ENCODE measurements at regions not wholly inside any gene's neighbourhood (a gene's known extent, or its start where the extent isn't known, plus 50 kb on each side); places are given as distances from the start of the nearest gene placed in this dataset.

DNA sequence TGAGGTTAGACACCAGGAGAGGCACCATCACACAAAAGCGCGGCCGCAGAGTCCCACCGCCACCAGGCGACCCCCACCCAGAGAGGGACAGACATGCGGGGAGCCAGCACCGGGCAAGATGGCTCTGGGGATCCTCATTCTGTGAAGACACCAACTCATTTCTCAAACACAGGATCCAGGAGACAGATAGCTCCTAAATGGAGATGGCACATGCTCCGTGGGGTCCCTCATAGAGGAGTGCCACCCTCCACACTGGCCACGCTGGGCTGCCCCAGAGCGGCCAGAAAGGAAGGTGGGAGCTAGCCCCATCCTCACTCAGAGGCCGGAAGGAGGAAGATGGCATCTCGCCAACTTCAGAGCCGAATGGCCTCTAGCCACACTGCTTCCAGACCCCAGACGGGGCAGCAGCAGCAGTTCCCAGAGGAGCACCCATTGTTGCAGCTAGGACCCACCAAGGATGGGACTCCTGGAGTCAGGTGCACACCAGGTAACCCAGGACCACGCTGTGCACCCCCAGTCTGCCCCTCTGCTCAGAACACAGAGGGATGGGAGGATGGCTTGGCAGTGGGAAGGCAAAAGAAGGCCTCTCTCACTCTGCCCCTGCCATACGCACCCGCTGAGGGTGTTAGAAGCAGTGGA lies 78.6 kb downstream of the ZIC5 start:
- no peak for DNase-seq (ENCODE audit: low spot score)

GRCh38 chr13:99892196-99892613 lies 79.4 kb downstream of the ZIC5 start:
- DNase-seq (ENCODE audit: low spot score): no peak

- DNase-seq (ENCODE audit: low spot score): no peak
These were observed 84.9 kb downstream of the ZIC5 start for GRCh38 chr13:99886706-99887105.

DNA sequence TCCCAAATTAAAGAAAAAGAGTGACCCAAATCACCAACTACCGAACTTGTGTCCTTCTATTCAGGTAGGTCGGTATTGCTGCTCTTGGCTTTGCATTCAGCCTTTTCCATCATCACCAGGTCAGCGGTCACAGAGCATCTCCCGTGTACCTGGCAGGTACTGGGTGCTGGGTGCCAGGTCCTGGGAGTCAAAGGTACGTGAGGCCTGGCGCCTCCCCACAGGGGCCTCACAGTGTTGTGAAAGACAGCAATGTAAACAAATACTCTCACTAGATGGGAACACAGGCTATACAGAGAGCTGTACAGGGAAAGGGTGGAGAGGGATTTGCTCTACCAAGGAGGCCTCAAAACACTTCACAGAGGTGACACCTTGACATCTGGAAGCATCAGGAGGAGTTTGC lies 86.7 kb downstream of the ZIC5 start:
- DNase-seq (ENCODE audit: low spot score): no peak

DNA sequence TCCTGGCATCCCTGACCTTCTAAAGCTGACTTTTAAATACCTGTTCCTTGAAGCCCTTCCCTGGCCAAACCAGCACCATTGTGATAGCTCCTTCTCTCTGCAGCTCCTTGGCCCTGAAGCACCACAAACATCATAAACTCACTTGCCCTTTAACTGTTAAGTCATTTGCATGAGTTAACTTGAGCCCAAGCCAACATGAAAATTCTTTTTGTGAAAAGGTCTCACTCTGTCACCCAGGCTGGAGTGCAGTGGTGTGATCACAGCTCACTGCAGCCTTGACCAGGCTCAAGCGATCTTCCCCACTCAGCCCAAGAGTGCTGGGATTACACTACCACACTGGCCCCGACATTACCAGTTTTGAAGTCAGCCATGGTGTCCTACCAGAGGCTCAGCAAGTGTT lies 87.8 kb downstream of the ZIC5 start:
- no peak for DNase-seq (ENCODE audit: low spot score)

GRCh38 chr13:99878921-99879610 lies 92.5 kb downstream of the ZIC5 start:
- no peak for DNase-seq (ENCODE audit: low spot score)

DNA sequence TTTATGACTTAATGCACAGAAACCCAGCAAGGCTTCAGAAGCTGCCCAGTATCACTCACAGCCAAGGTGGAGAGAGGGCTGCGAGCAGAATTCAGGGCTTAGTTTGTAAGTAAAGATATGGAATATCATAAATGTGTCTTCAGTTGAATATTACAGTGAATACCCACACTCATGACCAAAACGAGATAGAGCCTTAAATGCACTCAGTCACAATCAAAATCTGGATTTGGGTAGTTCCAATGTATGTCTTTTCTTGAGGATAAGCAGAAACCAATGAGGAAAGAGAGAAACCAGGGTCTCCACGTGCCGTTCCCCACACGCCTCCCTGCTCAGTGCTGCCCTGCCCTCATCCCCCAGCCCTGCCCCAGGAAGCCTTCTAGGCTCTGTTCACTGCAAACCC lies 94.9 kb downstream of the ZIC5 start:
- no peak for DNase-seq (ENCODE audit: low spot score)

DNA sequence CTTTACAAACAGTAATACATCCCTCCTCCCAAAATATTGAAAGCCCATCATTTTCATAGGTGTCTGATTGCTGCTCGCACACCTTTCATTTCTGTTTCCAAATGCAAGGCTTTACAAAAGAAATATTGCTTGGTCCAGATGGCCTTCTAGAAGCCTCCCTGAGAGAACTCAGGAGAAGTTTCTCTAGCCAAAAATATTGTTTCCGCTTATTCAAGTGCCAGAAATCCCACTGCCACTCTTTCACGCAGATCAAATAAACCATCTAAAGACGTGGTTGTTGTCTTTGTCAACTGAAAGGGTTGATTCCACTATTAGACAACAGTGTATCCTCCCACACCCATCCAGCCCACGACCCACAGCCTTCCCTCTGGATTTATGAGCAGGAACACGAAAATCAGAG lies 96.2 kb downstream of the ZIC5 start:
- no peak for DNase-seq (ENCODE audit: low spot score)

GRCh38 chr13:99873832-99874430 lies 97.6 kb downstream of the ZIC5 start:
- no peak for DNase-seq (ENCODE audit: low spot score)

- DNase-seq (ENCODE audit: low spot score): no peak
These were observed 98.4 kb downstream of the ZIC5 start for GRCh38 chr13:99873141-99873540.

GRCh38 chr13:99871249-99871898 lies 100.2 kb downstream of the ZIC5 start:
- no peak for DNase-seq (ENCODE audit: low spot score)

- no peak for DNase-seq (ENCODE audit: low spot score)
These were observed 101.0 kb downstream of the ZIC5 start for GRCh38 chr13:99870541-99870940.

DNA sequence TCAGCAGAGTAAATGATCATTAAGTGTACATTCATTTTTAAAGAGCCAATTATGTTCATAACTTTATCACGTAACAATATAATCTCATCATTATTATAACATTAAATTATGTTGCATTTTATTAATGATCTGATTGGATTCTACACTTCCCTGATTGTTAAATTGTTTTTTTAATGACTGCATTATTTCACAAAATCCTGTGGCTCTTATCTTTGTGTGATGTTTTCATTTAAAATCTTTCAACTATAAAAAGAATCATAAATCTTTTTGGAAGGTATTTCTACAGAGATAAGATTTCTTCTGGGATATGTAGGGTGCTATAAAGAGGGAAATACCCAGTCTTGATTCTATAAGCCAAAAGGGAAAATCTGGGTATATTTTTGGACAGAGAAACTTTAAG lies 101.7 kb downstream of the ZIC5 start:
- no peak for DNase-seq (ENCODE audit: low spot score)

DNA sequence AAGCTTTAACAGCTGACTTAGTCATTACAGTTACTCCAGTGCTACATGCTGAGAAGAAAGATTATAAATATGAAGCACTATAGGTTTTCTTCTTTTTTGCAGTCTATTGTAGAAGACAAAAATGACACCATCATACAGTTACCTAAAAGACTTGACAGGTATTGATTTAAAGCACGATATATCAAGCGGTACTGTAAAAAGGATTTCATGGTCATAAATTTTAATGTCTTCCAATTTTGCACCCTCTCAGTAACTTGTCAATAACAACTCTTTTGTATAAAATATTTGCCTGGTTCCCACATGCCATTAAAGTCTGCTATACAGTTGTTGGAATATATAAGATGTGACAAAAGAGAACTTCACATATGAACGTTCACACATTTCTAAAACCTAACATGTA lies 102.8 kb downstream of the ZIC5 start:
- DNase-seq (ENCODE audit: low spot score): no peak

DNA sequence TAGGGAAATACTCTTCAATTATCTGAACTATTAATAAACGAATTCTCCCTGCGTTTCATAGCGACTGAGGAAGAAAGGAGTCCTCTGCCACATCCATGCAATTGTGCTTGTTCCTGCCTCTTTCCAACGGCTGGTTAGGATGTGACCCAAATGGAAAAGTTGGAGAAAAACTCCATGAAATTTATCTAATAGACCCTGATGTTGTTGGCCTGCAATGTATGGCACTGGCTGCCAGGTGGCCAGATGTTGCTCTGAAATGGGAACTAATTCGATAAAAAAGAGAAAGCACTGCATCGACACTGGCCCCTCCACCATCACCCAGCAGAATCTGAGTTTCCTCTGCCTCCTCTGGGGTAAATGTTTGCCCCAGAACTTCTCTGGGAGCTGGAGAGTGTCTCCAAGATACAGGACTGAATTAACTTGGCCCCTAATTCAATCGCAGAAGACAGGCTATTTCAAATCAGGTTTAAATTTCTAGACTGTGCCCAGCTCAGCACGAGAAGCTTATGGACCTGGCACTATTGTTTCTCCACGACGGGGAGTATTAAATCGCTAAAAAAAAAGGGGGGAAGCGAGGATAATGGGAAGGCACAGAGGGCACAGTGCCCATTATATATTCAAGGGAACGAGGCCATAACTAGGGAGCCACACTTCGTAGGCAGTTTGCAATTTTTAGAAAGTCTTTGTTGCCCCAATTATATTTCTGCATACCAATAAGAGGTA lies 103.9 kb downstream of the ZIC5 start:
- no peak for DNase-seq (ENCODE audit: low spot score)

- DNase-seq (ENCODE audit: low spot score): no peak
These were observed 104.8 kb downstream of the ZIC5 start for GRCh38 chr13:99866781-99867180.

DNA sequence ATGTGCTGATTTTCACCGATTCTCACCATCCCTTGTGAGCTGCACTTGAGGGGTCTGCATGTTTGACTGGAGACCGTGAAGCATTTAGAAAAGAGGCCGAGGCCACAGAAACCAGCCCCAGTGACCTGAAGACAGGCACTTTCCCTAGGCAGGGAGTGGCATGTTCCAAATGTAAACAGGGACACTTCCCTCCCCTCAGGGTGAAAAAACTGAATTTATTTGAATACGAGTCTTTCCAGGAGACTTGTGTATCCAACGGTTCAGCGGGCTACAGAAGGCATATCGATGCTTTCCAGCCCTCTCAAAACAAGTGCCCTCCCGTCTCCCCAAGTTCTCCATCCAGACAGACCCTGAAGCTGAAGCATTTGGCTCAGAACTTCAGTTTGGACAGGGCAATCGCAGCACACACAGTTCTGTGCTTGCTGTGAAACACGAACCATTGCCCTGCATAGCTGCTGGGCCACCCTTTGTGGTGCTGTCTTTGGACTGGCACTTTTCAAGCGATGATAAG lies 106.1 kb downstream of the ZIC5 start:
- no peak for DNase-seq (ENCODE audit: low spot score)

- DNase-seq (ENCODE audit: low spot score): no peak
These were observed 107.0 kb downstream of the ZIC5 start for GRCh38 chr13:99864627-99864990.

- no peak for DNase-seq (ENCODE audit: low spot score)
These were observed 107.6 kb downstream of the ZIC5 start for GRCh38 chr13:99863789-99864626.

DNA sequence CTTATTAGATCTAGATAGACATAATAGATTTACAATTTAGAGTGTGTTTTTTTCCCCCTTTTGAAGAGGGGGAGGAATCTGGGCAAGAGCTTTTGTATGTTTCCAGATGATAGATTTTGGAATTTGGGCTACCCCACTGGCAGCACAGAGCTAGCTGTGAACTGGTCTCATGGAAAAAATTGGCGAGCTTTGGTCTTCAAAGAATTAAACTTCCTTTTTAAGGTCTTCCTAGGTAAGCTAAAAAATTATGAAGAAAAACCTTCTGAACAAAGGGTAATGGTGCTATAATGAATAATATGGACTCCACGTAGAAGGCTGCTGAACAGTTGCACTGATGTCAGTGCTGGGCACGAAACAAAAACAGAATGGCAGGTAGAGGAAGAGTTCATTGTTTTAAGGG lies 109.3 kb downstream of the ZIC5 start:
- no peak for DNase-seq (ENCODE audit: low spot score)

- no peak for DNase-seq (ENCODE audit: low spot score)
These were observed 109.8 kb downstream of the ZIC5 start for GRCh38 chr13:99861771-99862170.

All from hepatic stellate cell (primary cell).